Stimulated activated naive B cell treated with anti-CD40 and anti-IgM and Interleukin-4, amounts not matched to agents 10 μg/mL and 1 μg/mL and 100 μg/mL, for 72 hours (primary cell): ENCODE measurements at regions not wholly inside any gene's neighbourhood (a gene's known extent, or its start where the extent isn't known, plus 50 kb on each side); places are given as distances from the start of the nearest gene placed in this dataset.

Source experiments
- ATAC-seq, 2 donors: fragments of 150-1000 bp; cut with Tn5 transposase; replicated peaks; 2 replicates each; pipeline ENCODE4 v1.10.0; 2021; ENCODE audit warnings: moderate library complexity in 1 of 2
- DNase-seq: peaks from one replicate; pipeline ENCODE4 v3.0.0; 2021
- H3K27ac Mint-ChIP-seq: one replicate; pipeline ENCODE4 v1.8.0; 2022; ENCODE audit warnings: mild to moderate bottlenecking, mixed read lengths
- H3K27me3 Mint-ChIP-seq, 2 donors: one replicate each; pipeline ENCODE4 v1.8.0; 2022; ENCODE audit warnings: mixed read lengths in 2 of 2
- H3K36me3 Mint-ChIP-seq, 2 donors: one replicate each; pipeline ENCODE4 v1.8.0; 2022; ENCODE audit warnings: mixed read lengths in 2 of 2, mild to moderate bottlenecking in 1 of 2
- H3K4me1 Mint-ChIP-seq, 2 donors: one replicate each; pipeline ENCODE4 v1.8.0; 2022; ENCODE audit warnings: mixed read lengths in 2 of 2, mild to moderate bottlenecking in 1 of 2
- H3K4me3 Mint-ChIP-seq, 2 donors: one replicate each; pipeline ENCODE4 v1.8.0; 2022; ENCODE audit warnings: mild to moderate bottlenecking in 2 of 2, mixed read lengths in 2 of 2, moderate library complexity in 1 of 2
- H3K9me3 Mint-ChIP-seq, 2 donors: one replicate each; pipeline ENCODE4 v1.8.0; 2022; ENCODE audit warnings: mixed read lengths in 2 of 2, mild to moderate bottlenecking in 1 of 2

GRCh38 chr1:193705554-193705981, 519.2 kb upstream of the B3GALT2 start:
- no peak overlapping the region for H3K4me3 Mint-ChIP-seq
- H3K27me3 Mint-ChIP-seq = peaks cover 8% of the 10 kb centered on the region in 2 donors
- ATAC-seq (no peak), DNase-seq (no peak)
- no peaks in the 10 kb centered on the region for H3K9me3 Mint-ChIP-seq
- peaks cover 2 to 14% of the 10 kb centered on the region in 2 donors for H3K4me1 Mint-ChIP-seq
- H3K27ac Mint-ChIP-seq = no peak overlapping the region
- H3K36me3 Mint-ChIP-seq = no peaks in the 10 kb centered on the region

GRCh38 chr1:193703655-193704054, 517.2 kb upstream of the B3GALT2 start:
- H3K4me1 Mint-ChIP-seq = peaks cover 2 to 15% of the 10 kb centered on the region in 2 donors
- no peaks in the 10 kb centered on the region for H3K36me3 Mint-ChIP-seq
- DNase-seq (no peak), ATAC-seq (no peak)
- no peak overlapping the region for H3K4me3 Mint-ChIP-seq
- no peaks in the 10 kb centered on the region for H3K9me3 Mint-ChIP-seq
- H3K27ac Mint-ChIP-seq = no peak overlapping the region
- peaks cover 8% of the 10 kb centered on the region in 2 donors for H3K27me3 Mint-ChIP-seq

- DNase-seq (no peak), ATAC-seq (no peak)
- Mint-ChIP-seq H3K4me3 (no peak overlapping the region), H3K36me3 (no peaks in the 10 kb centered on the region), H3K27me3 (peaks cover 8% of the 10 kb centered on the region in 2 donors), H3K4me1 (peaks cover 2 to 15% of the 10 kb centered on the region in 2 donors), H3K27ac (no peak overlapping the region), H3K9me3 (no peaks in the 10 kb centered on the region)
Measured at GRCh38 chr1:193703121-193703520, 516.7 kb upstream of the B3GALT2 start.

- peak; percentile 67 to 81 for ATAC-seq
- Mint-ChIP-seq H3K4me1 (peaks cover 2 to 15% of the 10 kb centered on the region in 2 donors), H3K36me3 (no peaks in the 10 kb centered on the region), H3K27ac (no peak overlapping the region), H3K4me3 (no peak overlapping the region), H3K27me3 (peaks cover 8% of the 10 kb centered on the region in 2 donors), H3K9me3 (no peaks in the 10 kb centered on the region)
- no peak for DNase-seq
Measured at GRCh38 chr1:193701759-193702158, 515.3 kb upstream of the B3GALT2 start.

GRCh38 chr1:193700710-193701355, 514.4 kb upstream of the B3GALT2 start:
- Mint-ChIP-seq H3K36me3 (no peaks in the 10 kb centered on the region), H3K27me3 (peaks cover 7 to 8% of the 10 kb centered on the region in 2 donors), H3K9me3 (no peaks in the 10 kb centered on the region), H3K27ac (no peak overlapping the region), H3K4me3 (no peak overlapping the region), H3K4me1 (peaks cover 2 to 15% of the 10 kb centered on the region in 2 donors)
- ATAC-seq = peak; percentile 80 to 87
- no peak for DNase-seq

GRCh38 chr1:193699261-193699660, 512.8 kb upstream of the B3GALT2 start:
- no peak overlapping the region for H3K4me3 Mint-ChIP-seq
- peaks cover 2 to 15% of the 10 kb centered on the region in 2 donors for H3K4me1 Mint-ChIP-seq
- H3K27me3 Mint-ChIP-seq = no peaks in the 10 kb centered on the region
- H3K9me3 Mint-ChIP-seq = no peaks in the 10 kb centered on the region
- DNase-seq (no peak), ATAC-seq (no peak)
- no peak overlapping the region for H3K27ac Mint-ChIP-seq
- H3K36me3 Mint-ChIP-seq = no peaks in the 10 kb centered on the region

GRCh38 chr1:193697776-193698175, 511.4 kb upstream of the B3GALT2 start:
- Mint-ChIP-seq H3K4me3 (no peak overlapping the region), H3K9me3 (no peaks in the 10 kb centered on the region), H3K36me3 (peaks cover 0 to 2% of the 10 kb centered on the region in 2 donors), H3K4me1 (peaks cover 2 to 15% of the 10 kb centered on the region in 2 donors), H3K27ac (no peak overlapping the region), H3K27me3 (peaks cover 0 to under 1% of the 10 kb centered on the region in 2 donors)
- DNase-seq = no peak
- no peak for ATAC-seq

- H3K9me3 Mint-ChIP-seq = no peaks in the 10 kb centered on the region
- H3K36me3 Mint-ChIP-seq = peaks cover 0 to 2% of the 10 kb centered on the region in 2 donors
- no peak overlapping the region for H3K4me3 Mint-ChIP-seq
- H3K4me1 Mint-ChIP-seq = peaks cover 2 to 15% of the 10 kb centered on the region in 2 donors
- H3K27ac Mint-ChIP-seq = no peak overlapping the region
- DNase-seq (no peak), ATAC-seq (no peak)
- peaks cover 0 to 5% of the 10 kb centered on the region in 2 donors for H3K27me3 Mint-ChIP-seq
Measured at GRCh38 chr1:193697115-193697762, 510.8 kb upstream of the B3GALT2 start.

- H3K27me3 Mint-ChIP-seq = peaks cover under 1 to 5% of the 10 kb centered on the region in 2 donors
- H3K4me3 Mint-ChIP-seq = no peak overlapping the region
- no peak overlapping the region for H3K27ac Mint-ChIP-seq
- ATAC-seq (no peak), DNase-seq (no peak)
- H3K36me3 Mint-ChIP-seq = peaks cover 0 to 2% of the 10 kb centered on the region in 2 donors
- H3K4me1 Mint-ChIP-seq = no peaks in the 10 kb centered on the region
- peaks cover 0 to 1% of the 10 kb centered on the region in 2 donors for H3K9me3 Mint-ChIP-seq
Measured at GRCh38 chr1:193694741-193695140, 508.3 kb upstream of the B3GALT2 start.

GRCh38 chr1:193685986-193686385, 499.6 kb upstream of the B3GALT2 start:
- Mint-ChIP-seq H3K36me3 (no peaks in the 10 kb centered on the region), H3K27me3 (peaks cover 8 to 11% of the 10 kb centered on the region in 2 donors), H3K27ac (no peak overlapping the region), H3K4me1 (peaks cover 4 to 7% of the 10 kb centered on the region in 2 donors), H3K9me3 (peaks cover 0 to 1% of the 10 kb centered on the region in 2 donors), H3K4me3 (no peak overlapping the region)
- ATAC-seq (peak; percentile 70 to 76), DNase-seq (no peak)

- H3K9me3 Mint-ChIP-seq = peaks cover 0 to 2% of the 10 kb centered on the region in 2 donors
- no peak for ATAC-seq
Measured at GRCh38 chr1:193681422-193681821, 495.0 kb upstream of the B3GALT2 start.

GRCh38 chr1:193680924-193681316, 494.5 kb upstream of the B3GALT2 start:
- H3K4me3 Mint-ChIP-seq = no peak overlapping the region
- DNase-seq = no peak
- peaks cover under 1 to 1% of the 10 kb centered on the region in 2 donors for H3K4me1 Mint-ChIP-seq
- peaks cover 4 to 6% of the 10 kb centered on the region in 2 donors for H3K27me3 Mint-ChIP-seq
- no peak overlapping the region for H3K27ac Mint-ChIP-seq
- H3K36me3 Mint-ChIP-seq = no peaks in the 10 kb centered on the region
- H3K9me3 Mint-ChIP-seq = peaks cover 0 to 2% of the 10 kb centered on the region in 2 donors
- ATAC-seq = no peak

More at GRCh38 chr1:193681422-193681821, 495.0 kb upstream of the B3GALT2 start:
- DNase-seq = no peak
- H3K4me3 Mint-ChIP-seq = no peak overlapping the region
- H3K27me3 Mint-ChIP-seq = peaks cover 4 to 6% of the 10 kb centered on the region in 2 donors
- no peak overlapping the region for H3K27ac Mint-ChIP-seq
- H3K36me3 Mint-ChIP-seq = no peaks in the 10 kb centered on the region
- peaks cover 4 to 6% of the 10 kb centered on the region in 2 donors for H3K4me1 Mint-ChIP-seq

- no peak for DNase-seq
- Mint-ChIP-seq H3K9me3 (peaks cover 0 to 2% of the 10 kb centered on the region in 2 donors), H3K27ac (no peak overlapping the region), H3K36me3 (no peaks in the 10 kb centered on the region), H3K4me1 (no peaks in the 10 kb centered on the region), H3K4me3 (no peak overlapping the region), H3K27me3 (peaks cover 4 to 6% of the 10 kb centered on the region in 2 donors)
- ATAC-seq = no peak
Measured at GRCh38 chr1:193680247-193680923, 494.0 kb upstream of the B3GALT2 start.

GRCh38 chr1:193677874-193678273, 491.5 kb upstream of the B3GALT2 start:
- Mint-ChIP-seq H3K27me3 (no peaks in the 10 kb centered on the region), H3K4me3 (no peak overlapping the region), H3K27ac (no peak overlapping the region), H3K36me3 (no peaks in the 10 kb centered on the region), H3K9me3 (peaks cover 0 to 2% of the 10 kb centered on the region in 2 donors), H3K4me1 (no peaks in the 10 kb centered on the region)
- DNase-seq (no peak), ATAC-seq (no peak)
